Chondrocyte (in vitro differentiated cells): ENCODE measurements at regions not wholly inside any gene's neighbourhood (a gene's known extent, or its start where the extent isn't known, plus 50 kb on each side); places are given as distances from the start of the nearest gene placed in this dataset.

Experiments
- DNase-seq: peaks from one replicate; pipeline ENCODE4 v3.0.0; 2021; ENCODE audit warnings: mixed read lengths, low spot score
- H3K27ac Mint-ChIP-seq: one replicate; pipeline ENCODE4 v1.8.0; 2021; ENCODE audit warnings: mild to moderate bottlenecking, moderate library complexity, mixed read lengths; ENCODE audit not compliant: unreplicated experiment
- H3K27me3 Mint-ChIP-seq: 2 replicates; pipeline ENCODE4 v1.8.0; 2021; ENCODE audit warnings: low read depth, mixed read lengths
- H3K36me3 Mint-ChIP-seq: 2 replicates; pipeline ENCODE4 v1.8.0; 2021; ENCODE audit warnings: low read depth, mixed read lengths
- H3K4me1 Mint-ChIP-seq: 2 replicates; pipeline ENCODE4 v1.8.0; 2021; ENCODE audit warnings: low read depth, mild to moderate bottlenecking, mixed read lengths
- H3K4me3 Mint-ChIP-seq: one replicate; pipeline ENCODE4 v1.8.0; 2021; ENCODE audit warnings: mild to moderate bottlenecking, moderate library complexity, mixed read lengths; ENCODE audit not compliant: unreplicated experiment
- H3K9me3 Mint-ChIP-seq: 2 replicates; pipeline ENCODE4 v1.8.0; 2021; ENCODE audit warnings: low read depth, mixed read lengths
- CTCF ChIP-seq: fragments of 200-600 bp; sonication (generic); IDR thresholded peaks from 2 replicates; pipeline ENCODE4 v1.5.0; 2021; ENCODE audit warnings: antibody characterized with exemption, mild to moderate bottlenecking, moderate library complexity

GRCh38 chr2:8456151-8457091, 225.4 kb upstream of the ID2 start:
- no peak for DNase-seq
- no peaks in the 10 kb centered on the region for H3K4me1 Mint-ChIP-seq
- H3K36me3 Mint-ChIP-seq: no peaks in the 10 kb centered on the region
- peaks cover 1% of the 10 kb centered on the region for H3K27me3 Mint-ChIP-seq
- no peak for TF ChIP-seq CTCF
- no peaks in the 10 kb centered on the region for H3K9me3 Mint-ChIP-seq
- H3K4me3 Mint-ChIP-seq: no peak overlapping the region
- no peak overlapping the region for H3K27ac Mint-ChIP-seq

GRCh38 chr2:8457092-8457481, 224.8 kb upstream of the ID2 start:
- Mint-ChIP-seq H3K4me1 (no peaks in the 10 kb centered on the region), H3K27ac (no peak overlapping the region)
- no peak for DNase-seq

GRCh38 chr2:8457699-8458502, 224.0 kb upstream of the ID2 start:
- no peaks in the 10 kb centered on the region for H3K4me1 Mint-ChIP-seq
- DNase-seq: no peak
- H3K4me3 Mint-ChIP-seq: no peak overlapping the region
- peaks cover under 1% of the 10 kb centered on the region for H3K27me3 Mint-ChIP-seq
- H3K36me3 Mint-ChIP-seq: no peaks in the 10 kb centered on the region
- no peaks in the 10 kb centered on the region for H3K9me3 Mint-ChIP-seq
- no peak overlapping the region for H3K27ac Mint-ChIP-seq
- no peak for TF ChIP-seq CTCF

More at GRCh38 chr2:8457092-8457481, 224.8 kb upstream of the ID2 start:
- no peaks in the 10 kb centered on the region for H3K36me3 Mint-ChIP-seq
- H3K27me3 Mint-ChIP-seq: peaks cover 1% of the 10 kb centered on the region
- H3K9me3 Mint-ChIP-seq: no peaks in the 10 kb centered on the region
- no peak for TF ChIP-seq CTCF
- H3K4me3 Mint-ChIP-seq: no peak overlapping the region

GRCh38 chr2:8458503-8459459, 223.1 kb upstream of the ID2 start:
- H3K27ac Mint-ChIP-seq: no peak overlapping the region
- H3K9me3 Mint-ChIP-seq: no peaks in the 10 kb centered on the region
- no peaks in the 10 kb centered on the region for H3K36me3 Mint-ChIP-seq
- H3K4me3 Mint-ChIP-seq: no peak overlapping the region
- TF ChIP-seq CTCF: no peak
- no peaks in the 10 kb centered on the region for H3K4me1 Mint-ChIP-seq
- H3K27me3 Mint-ChIP-seq: no peaks in the 10 kb centered on the region
- DNase-seq: no peak
